Smooth muscle cell of the brain vasculature (primary cell): ENCODE measurements at regions not wholly inside any gene's neighbourhood (a gene's known extent, or its start where the extent isn't known, plus 50 kb on each side); places are given as distances from the start of the nearest gene placed in this dataset.
"Not testable (repeated sequence)": the region's sequence is repeated elsewhere in the genome, so short reads cannot be mapped to it uniquely, and the experiment has no call there.

Experiments
- DNase-seq: peaks from one replicate; pipeline ENCODE4 v3.0.0-alpha.2; 2012; ENCODE audit warnings: low read depth, low spot score

DNA sequence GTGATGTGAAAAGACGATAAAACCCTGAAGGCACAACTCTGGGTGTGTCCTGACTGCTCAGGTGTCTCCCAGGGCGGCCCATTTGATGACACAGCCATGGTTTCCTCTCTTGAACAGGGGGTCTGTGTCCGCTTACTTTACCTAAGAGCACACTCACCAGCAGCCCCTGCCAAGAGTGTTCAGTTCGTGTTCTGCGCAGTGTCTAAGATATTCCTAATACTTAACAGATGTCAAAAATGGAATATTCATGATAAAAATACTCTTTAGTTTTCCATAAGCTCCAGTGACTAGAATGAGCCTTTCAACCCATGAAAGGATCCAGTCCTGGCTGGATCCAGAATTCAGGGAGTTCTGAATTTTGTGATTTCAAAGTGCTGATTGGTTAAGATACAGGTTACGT, 492.4 kb downstream of the TNS3 start:
- DNase-seq: no peak

DNA sequence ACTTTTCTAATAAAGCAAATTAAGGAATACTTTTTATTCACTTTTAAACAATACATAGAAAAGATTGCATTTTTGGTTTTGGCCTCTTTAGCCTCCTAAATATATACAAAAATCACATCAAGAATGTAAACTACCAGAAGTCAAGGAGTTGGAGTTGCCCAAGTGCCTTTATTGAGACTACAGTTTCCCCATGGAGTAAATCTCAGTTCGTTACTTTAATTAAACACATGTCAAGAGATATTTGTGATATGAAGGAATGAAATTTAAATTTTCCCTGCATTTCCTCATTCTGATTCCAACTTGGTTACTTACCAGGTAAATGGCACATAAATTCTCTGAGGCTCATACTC, 492.9 kb downstream of the TNS3 start:
- DNase-seq: no peak

DNA sequence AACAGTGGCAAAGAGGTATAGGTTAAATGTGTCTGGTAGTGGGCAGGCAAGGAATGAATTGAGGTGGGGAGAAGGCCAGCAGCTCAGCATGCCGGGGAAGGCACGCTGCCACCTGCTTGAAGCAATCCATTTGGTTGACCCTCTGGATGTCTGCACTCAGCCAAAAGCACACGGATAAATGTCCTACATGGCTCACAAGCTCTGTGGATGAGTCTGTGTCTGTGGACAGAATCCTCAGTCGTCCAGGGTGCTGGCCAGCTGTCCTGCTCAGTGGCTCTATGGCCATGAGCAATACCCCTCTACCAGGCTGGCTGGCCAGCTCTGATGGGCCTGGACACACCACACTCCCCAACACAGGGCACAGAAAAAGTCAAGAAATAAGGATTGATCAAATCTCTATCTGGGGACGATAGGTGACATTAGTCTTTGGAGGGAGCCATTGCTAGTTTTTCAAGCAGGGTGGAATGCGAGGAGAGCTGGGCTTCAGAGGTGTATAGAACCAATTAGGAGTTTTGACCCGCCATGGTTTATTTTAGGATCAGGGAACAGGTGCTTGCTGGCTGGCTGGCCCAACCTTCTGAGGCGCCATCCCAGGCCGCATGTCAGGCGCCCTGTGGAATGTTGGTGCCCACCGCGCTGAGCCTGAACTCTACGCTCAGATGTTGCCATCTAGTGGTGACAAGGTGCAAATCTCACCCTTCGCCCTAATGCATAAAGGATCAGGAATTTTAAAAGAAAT, 493.4 kb downstream of the TNS3 start:
- peak; percentile 29 for DNase-seq

DNA sequence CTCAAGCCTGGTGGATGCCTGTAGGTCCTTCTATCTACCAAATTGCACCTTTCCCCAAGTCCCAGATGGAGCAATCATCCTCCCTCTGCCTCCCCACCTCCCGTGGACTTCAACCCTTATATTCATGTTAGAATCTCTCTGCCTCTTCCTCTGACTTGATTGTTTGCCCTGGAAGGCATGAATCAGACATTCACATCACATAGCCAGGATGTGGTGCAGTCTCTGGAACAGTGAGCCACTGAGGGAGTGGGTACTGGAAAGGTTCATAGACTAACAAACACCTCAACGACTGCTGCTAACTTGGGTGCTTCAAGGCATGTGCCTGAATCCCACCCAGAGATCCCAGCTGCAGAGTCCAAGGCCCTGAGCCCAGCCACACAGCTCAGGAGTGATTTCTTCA, 494.0 kb downstream of the TNS3 start:
- DNase-seq: no peak

DNA sequence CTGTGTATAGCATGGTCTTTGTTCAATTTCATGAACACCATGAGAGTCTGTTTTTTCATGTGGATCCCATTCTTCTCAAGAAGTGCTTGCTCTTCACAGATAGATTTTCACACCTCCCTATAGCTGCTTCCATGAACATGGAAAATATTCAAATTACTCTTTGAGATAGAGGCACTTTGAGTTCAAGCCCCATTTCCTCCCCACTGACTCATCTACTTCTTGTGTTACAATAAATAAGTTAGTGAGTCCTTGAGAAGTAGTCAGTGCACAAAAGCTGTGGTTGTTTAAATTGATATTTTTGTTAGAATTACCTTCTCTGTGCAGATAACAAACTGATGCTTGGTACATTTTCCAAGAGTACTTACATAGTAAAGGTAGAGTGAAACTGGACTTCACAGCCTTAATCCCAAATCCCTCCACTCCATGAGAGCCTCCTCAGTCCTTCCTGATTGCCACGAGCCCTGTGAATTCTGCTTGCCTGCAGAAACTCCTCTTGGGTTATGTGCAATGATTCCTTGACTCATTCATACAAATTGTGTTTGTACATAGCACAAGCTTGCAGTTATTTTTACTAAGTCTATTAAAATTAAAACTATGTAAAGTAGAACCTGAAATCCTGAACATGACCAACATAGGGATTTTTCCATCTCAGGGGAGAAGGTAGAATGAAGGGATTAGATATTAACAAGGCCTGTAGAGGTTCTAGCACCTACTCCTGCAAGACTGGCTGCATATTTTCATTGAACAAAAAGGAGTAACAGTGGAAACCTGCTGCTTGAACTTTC, 496.2 kb downstream of the TNS3 start:
- DNase-seq: no peak

DNA sequence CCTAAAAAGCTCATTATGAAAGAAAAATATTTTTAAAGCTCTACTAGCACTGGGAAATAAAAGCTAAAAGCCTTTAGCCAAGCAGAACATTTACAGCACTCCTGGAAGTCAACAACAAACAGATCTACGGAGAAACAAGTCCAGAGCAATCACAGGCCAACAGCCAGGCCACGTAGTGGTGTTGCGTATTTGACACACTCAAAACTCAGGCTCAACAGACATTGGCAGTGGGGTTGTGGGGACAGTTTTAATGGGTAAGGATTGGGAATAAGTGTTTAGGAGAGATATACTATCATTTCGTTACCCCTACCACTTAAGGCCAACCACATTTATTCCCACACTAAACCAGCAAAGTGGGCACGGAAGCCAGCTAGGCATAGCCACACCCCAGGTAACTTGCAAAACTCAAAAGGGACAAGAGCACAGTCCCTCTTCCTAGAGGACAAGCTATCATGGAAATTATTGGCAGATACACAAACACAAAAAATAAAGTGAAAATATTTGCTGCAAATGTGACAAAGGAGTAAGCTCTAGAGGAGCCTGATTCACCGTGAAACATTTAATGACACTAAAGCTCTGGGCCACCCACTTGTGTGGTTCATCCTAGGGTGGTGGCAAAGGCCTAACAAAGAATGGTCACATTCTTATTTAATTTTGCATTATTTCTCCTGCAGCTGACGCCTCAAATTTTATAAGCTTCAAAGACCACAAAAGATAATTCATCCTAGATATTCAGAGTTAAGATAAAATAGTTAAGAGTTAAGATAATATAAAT, 498.2 kb downstream of the TNS3 start:
- DNase-seq: no peak

DNA sequence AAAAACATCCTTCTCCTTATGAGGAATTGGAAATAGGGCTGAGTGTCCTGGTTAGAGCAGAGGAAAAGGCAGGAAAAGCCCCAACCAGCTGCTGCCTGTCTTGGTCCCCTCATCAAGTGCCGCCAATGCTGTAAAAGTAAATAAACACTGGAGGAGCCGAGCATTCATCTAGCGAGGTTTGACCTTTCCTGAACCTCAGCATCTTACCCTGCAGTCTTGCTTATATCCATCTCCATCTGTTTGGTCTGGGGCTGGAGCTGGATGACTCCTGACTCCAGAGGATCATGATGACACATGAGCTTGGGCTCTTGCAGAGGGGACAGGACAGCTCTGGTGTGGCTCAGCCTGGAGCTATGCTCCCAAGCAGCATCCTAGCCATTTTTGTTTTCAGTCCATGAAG, 501.1 kb downstream of the TNS3 start:
- no peak for DNase-seq

DNA sequence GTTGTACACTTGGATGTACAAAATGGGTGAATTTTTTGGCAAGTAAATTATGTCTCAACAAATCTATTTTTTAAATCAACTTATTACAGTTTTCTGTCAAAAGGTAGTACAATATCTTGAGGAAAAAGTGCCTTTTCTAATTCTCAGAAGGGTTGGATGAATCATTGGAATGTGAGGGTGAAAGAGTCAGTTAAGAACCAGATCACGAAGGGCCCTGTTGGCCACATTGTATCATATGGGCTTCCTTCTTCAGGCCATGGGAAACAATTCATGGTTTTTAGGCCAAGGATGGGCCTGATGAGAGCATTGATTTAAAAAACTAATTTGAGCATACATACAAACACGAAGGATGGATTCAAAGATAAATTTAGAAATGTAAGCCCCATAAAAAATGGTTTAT, 503.7 kb downstream of the TNS3 start:
- DNase-seq: no peak

DNA sequence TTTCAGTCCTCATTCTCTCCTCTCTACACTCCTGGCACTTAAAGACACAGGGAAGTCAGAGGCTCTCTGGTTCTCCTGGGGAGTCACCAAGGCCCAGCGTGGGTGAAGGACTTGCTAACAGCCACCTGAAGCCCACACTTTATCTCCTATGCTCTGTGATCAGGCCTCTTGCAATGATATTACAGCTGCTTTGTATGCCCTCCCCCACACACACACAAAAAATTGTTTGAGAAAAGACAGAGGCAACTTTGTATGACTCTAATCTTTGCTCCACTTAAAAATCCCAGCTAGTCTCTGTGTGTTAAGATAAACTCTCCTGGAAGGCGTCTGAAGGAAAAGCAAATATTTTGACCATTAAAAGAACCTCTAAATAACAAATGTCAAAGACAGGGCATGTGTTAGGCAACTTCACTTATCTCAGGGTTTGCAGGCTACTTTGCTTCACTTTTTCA, 507.2 kb downstream of the TNS3 start:
- DNase-seq: no peak

DNA sequence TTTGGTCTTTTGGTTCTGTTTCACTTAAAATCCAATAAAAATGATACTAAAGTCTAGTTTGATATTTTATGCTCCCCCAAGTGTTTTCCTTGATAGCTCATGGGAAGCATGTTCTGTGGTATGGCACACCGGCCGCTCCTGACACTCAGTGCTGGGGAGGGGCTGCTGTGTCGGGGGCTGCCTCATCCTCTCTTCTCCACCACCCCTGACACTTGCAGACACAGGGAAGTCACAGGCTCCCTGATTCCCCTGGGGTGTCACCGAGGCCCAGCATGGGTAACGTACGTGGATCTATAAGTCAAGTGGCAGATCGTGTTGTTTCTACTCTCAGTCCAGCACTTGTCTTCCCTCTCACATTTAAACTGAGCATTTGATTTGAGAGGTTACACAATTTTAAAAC, 508.6 kb downstream of the TNS3 start:
- DNase-seq: no peak

DNA sequence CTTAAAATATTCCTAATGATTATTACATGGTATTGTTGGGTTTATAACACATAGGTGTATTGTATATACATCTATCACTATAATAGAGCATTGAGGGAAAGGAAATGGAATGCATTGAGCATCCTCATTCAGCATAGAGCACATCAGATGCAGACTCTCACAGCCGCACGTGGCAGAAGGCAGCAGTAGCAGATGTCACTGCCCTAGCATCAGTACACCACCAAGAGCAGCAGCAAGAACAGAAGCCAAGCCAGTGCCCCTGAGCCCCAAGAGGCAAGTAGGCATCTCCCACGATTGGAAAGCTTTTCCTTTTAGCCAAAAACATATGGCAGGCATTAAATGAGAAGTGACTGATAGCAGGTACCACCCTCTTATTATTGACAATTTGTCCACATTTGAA, 510.0 kb downstream of the TNS3 start:
- no peak for DNase-seq

DNA sequence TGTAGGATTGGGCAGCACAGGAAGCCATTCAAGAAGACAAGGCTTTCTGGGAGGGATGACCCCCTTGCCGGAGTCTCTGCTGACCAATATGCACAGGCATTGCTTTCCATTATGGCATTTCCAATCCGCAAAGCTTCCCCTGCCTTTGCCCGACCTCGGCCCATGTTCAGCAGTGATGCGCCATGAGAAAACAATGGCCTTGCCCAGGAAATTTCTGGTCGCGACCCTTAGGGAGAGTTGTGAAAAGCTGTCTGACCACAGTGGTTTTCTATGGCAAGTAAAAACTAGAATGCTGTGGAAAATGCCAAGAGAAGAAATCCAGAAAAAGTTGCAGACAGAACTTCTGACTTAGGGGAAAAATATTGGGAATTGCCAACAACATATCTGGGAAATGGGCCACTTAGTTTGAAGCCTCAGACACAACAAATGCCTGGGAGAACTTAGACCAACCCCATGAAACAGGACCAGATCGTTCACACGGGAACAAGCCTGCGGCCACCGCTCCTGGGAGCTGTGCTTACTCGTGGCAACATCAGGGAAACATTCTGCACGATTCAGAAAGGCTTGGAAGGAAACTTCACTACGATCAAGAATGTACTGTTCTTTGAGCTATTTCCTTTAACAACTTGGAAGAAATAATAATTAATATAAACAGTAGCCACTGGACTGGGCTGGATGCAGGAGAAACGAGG, 512.4 kb downstream of the TNS3 start:
- DNase-seq: no peak

DNA sequence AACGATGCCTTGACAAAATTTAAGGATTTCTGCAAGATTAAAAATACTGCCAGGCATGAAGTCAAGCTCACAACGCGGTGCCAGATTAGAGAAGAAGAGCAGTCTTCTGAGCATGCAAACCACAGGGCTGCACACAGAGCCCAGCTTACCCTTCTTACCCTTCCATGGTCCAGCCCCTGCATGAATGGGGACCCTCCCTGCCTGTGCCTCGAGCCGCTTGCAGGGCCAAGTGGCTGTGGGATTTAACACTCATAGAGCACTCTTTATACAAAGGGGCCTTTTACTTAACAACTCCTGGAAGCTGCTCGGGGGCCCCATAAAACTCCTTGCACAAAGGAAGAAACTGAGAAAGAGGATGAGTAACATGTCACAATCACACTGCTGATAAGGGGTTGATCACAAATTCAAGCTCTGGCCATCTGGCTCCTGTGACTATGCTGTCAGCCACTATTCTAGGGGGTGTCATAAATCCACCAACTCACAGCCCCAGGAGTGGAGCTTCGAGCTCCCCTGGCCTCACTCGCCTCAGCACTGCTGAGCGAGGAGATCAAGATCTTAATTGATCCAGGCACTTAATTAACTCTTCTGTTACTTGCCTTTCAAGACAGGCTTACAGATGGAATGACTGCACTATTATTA, 514.8 kb downstream of the TNS3 start:
- no peak for DNase-seq

DNA sequence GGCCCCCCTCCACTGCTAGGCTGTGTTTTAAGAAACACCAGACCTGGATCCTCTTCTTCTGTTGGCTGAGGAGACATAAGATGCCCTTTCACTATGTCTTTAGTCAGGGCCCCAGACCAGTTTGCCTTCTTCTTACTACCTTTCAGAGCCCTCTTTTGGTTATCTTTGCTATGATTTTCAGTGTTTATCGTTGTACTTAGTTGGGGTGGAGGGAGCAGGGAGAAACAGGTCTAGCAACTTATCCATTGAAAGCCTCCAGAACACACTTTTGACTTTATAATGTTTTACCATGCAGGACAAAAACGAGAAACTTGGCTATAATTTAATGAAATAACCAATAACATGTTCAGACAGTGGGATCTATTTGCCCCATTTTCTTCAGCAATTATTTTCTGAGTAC, 525.2 kb downstream of the TNS3 start:
- DNase-seq: no peak

DNA sequence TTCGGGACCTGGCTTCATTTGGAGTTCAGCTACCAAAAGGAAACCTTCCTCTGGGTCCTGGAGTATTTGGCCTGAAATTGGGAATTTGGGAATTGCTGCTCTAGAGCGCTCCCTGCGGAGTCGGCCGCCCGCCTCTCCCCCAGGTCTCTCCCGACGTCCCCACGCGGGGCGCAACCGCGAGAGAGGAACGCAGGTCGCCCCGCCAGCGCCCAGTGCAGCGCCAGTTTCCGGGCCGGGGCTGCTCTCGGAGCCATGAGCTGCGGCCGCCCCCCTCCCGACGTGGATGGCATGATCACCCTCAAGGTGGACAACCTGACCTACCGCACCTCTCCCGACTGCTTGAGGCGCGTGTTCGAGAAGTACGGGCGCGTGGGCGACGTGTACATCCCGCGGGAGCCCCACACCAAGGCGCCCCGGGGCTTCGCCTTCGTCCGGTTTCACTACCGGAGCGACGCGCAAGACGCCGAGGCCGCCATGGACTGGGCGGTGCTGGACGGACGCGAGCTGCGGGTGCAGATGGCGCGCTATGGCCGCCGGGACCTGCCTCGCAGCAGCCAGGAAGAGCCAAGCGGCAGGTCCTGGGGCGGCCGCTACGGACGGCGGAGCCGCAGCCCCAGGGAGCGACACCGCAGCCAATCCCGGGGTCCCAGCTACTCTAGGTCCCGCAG, 529.2 kb downstream of the TNS3 start:
- DNase-seq: not testable (repeated sequence)

DNA sequence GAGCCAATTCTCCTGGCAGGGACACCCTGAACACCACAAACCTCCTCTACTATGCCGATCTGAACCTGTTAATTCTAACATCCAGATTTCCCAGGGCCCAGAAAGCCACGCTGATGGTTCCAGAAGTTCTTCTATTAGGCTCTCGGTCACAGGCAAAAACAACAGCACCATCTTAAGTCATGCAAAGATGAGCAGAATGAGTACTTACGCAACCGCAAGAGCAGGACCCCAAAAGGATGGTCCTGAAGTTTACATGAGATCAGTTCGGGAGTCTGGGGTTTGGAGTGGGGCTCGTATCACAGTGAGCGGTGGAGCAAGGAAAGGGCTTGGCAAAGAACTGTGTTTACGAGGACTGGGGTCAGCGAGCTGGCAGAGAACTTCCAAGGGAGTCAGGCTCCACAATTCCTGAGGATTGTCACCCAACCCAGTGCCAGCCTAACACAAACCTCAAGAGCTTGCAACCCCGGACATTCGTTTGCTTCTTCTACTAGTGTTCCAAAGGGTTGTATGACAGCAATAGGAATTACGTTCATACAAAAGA, 532.6 kb downstream of the TNS3 start:
- no peak for DNase-seq

DNA sequence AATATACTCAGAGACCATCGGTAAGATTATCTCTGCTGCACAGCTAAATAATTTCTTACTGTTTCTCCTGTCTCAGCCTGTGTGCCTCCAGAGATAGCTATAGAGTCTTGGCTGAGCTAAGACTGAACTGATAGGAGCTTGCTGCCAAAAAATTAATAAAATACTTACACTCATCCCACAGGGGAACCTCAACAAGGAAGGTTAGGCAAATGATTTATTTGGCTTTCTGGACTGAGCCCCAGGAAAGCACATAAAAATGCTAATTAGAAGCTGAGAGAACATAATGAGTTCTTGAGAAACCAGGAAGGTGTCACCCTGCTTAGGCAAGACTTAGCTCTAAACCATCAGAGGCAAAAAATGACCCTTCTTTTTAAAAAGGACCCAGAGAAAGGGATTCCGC, 534.5 kb downstream of the TNS3 start:
- DNase-seq: no peak

DNA sequence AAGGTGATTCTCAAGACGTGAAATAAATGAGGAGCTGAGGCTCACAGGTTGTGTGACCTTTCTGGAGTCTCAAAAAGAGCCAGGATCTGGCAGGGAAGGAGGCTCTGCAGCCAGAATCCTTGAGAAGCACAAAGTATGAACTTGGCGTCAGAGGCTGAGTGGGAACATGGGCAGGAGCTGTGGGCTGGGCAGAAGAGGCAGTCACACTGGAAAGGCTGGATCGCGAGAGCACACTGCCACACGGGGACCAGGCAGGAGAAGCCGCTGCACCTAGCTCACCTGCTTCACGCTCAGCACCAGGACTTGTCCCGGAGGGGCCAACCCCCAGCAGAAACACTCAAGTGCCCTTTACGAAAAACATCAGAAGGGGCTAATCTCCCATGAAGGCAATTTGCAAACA, 535.0 kb downstream of the TNS3 start:
- DNase-seq: no peak

DNA sequence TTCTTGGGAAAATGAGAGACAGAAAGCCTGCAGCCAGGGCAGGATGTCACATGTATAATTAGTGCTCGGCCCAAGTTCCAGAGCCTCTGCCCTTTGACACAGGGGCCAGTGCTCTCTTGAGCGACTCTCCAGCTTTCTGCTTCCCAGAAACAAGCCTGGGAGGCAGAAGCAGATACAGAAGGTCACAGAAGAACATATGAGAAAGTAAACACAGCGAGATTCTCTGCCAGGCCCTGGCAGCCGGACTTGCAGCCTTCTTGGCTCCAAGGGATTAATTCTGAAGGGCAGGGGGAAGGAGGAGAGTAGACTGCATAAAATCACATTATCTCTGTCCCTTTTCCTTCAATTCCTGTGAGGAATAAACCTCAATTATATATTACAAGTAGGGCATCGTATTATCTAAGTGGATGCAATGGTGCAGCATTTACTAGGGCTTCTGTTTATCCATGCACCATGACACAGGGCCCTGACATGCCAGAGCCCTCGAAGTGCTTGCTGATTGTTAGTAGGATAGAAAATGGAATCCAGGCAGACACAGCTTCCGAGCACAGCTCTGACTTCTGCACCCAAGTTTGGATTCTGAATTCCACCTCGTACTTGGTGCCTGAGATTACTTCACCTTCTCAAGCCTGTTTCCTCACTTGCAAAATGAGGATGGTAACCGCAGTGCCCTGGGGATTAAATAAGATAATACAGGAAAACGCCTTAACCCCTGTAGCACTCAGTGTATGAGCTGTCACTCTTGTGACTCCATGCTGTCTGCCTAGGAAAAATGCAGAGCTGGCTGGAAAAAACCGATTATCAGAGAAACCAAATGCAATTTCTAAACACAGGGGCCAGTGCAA, 536.5 kb downstream of the TNS3 start:
- no peak for DNase-seq

DNA sequence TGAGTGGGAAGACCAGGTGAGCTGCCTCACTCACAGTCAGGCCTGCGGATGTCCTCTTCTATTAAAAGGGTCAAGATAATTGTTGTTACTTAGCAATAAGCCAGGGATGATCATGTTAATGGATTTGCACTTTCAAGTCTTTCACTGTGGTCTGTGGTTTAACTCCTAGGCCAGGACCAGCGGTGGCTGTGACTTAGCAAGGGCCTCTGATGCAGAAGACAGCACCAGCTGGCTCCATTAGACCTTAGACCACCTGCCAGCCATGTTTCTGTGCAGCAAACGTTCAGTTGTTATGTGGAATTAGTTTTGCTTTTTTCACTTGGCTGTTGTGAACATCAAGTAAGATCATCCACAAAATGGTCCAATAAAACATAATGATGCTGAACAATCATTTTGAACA, 537.3 kb downstream of the TNS3 start:
- no peak for DNase-seq
